NK-92 treated with Interleukin-12 subunit alpha and Interleukin-12 subunit beta, amount 100 ng/mL, for 24 hours (cell line): ENCODE measurements at regions not wholly inside any gene's neighbourhood (a gene's known extent, or its start where the extent isn't known, plus 50 kb on each side); places are given as distances from the start of the nearest gene placed in this dataset.
"Not testable (repeated sequence)": the region's sequence is repeated elsewhere in the genome, so short reads cannot be mapped to it uniquely, and the experiment has no call there.

Source experiments
- DNase-seq: peaks from one replicate; lab custom pipeline; 2025; lab: John Stamatoyannopoulos, UW

DNA sequence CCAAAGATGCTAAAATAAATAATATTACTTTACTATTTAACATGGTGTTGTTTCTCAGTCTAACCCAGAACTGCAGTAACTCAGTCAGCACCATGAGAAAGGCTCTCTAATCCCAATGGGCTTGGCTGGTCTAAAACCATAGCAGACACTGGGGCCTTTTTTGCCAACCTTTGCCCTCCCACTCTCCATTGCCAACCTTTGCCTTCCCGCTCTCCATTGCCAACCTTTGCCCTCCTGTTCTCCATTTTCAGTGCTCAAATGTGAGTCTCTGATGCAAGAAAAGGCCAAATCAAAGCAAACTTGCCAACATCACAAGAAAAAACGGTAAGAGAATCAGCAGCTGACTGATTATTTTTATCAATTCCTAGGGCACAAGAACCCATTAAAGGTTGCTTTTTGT lies 1681.2 kb downstream of the SLITRK5 start:
- DNase-seq, result no peak

DNA sequence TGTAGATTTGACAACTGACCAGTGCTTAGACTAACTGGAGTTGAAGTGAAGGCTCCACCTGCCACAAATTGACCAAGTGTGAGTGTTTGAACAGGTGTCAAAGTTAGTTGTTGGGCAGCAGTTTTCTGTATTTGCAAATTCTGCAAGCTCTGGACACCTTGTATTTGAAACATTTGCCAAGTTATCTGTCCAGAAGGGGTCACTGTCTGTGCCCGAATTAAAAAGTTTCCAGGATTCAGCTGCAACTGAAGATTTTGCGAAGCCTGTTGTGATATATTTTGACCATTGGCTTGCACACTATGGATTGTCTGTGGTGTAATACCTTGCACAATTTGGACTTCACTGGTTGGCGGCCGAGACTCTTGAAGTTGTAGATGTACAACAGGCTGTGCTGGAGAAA lies 1690.7 kb downstream of the SLITRK5 start:
- no peak for DNase-seq

DNA sequence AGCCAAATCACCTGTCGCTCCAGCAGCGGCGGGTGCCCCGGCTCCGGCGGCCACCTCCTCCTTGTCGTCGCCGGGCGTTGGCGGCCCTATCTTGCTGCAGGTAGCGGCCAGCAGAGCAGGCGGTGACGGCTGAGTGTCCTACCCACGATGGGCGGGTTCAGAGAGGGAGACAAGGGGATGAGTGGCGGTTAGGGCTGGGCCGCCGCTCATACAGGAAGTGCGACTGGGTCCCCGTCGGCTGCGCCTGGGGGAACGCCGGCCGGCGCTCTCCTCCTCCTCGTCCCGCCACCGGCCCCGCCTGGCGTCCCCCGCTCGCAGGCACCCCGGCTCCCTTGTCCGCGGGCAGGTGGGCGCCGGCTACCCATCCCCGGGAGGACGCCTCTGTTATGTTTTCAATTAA lies 1692.0 kb downstream of the SLITRK5 start:
- DNase-seq, result no peak

DNA sequence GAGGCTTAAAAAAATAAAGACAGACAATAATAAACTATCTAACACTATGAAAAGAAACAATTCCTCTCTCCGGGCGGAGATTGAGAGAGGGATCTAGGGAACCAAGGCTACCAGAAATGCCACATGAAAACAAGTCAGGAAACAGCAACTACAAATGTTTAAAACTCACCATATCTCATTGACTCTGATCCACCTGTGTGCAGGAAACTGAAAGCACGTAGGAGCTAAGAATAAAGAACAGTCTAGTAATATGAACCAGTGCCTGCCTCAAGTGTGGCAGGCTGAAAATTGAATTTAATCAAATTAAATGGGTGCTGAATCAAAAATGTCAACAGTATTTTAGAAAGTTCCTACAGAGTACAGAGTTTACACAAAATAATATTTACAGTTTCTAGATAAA lies 1701.0 kb downstream of the SLITRK5 start:
- DNase-seq, result no peak

DNA sequence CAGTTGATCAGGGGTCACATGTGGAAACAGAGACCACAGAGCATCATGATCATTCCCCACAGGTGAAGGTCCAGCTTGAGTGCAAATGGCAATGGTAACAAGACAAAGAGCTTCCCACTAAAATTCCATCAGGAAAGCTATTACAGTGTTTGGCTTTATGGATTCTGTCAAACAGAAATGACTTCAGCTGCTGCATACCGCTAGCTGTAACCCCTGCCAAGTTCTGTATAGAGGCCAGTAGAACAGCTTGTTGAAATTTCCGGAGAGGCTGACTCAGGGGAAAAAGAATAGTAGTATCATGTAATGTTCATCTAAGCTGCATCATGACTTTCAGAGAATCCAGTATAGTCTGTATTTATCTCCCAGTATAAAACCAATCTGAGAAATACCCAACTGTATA lies 1704.7 kb downstream of the SLITRK5 start:
- DNase-seq, result no peak

DNA sequence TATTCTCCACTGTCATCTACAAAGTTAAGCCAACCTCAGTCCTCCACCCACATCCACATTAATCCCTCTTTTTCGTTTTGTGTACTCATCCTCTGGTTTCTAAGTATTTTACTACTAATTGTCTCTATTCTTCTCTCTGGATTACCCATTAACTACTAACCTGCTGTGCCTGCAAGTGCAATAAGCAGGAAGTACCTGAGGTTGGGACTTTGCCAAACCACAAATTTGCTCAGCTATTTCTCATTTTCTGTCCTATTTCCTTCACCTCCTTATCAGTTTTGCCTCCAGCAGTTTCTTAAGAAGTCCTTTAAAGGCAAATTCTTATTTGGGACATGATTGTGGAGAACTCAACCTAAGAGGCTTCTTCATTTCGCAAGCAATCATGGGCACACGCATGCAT lies 1708.9 kb downstream of the SLITRK5 start:
- no peak for DNase-seq

DNA sequence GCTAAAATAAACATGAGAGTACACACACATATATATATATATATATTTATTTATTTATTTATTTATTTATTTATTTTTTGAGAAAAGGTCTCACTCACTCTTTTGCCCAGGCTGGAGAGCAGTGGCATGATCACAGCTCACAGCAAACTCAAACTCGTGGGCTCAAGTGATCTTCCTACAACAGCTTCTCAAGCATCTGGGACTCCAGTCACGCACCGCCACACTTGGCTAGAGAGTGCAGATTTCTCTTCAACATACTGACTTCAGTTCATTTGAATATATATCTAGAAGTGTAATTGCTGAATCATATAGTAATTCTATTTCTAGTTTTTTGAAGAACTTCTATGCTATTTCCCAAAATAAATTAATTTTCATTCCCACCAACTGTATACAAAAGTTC lies 1711.8 kb downstream of the SLITRK5 start:
- no peak for DNase-seq

DNA sequence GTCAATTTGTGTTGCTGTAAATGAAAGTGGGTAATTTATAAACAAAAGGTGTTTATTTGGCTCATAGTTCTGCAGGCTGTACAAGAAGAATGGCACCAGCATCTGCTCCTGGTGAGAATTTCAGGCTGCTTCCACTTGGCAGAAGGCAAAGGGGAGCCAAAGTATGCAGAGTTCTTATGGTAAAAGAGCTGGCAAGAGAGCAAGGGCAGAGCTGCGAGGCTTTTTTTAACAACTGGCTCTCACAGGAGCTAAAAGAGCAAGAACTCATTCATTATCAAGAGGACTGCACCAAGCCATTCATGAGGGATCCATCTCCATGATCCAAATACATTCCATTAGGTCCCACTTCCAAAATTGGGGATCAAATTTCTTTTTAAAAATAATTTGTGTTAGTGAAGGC lies 1712.7 kb downstream of the SLITRK5 start:
- no peak for DNase-seq

DNA sequence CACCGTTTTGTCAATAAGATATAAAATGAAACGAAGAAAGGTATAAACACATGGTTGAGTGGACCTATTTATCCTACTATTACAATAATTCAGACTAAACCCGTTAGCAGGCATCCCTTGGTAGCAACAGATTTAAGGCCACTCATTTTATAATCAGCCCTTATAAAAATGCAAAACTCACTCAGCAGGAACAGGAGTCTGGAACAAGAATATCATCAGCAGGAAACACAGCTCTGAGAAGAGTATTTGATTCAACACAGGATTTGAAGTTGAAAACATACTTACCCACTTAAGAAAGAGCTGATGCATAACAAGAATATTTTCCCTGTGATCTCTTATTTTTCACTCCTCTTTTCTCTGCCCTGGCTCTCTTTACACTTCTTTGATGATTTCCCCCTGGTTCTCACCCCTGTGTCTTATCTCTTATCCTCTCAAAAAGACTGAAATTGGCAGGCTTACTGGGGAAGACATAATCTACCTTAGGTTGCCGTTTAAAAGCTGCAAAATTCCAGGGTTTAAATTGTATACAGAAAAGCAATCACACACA lies 1722.7 kb downstream of the SLITRK5 start:
- no peak for DNase-seq

DNA sequence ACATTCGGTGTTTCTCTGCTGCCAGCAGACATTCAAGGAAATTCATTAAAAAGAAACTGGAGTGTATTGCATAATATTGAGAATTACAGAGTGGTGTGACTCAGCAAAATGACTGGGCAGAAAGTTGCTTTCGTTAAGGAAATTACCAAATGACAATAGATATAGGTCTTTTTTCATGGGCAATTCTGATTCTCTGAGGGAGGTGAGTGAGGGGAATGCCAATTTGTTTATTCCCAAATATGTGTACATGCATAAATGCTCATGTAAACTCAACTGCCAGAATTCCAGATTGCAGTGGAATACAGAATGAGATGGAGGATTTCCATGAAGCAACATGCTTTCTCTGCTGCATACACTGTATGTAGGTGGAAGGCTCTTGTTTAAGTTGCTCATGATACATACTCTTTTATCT lies 1730.1 kb downstream of the SLITRK5 start:
- no peak for DNase-seq

DNA sequence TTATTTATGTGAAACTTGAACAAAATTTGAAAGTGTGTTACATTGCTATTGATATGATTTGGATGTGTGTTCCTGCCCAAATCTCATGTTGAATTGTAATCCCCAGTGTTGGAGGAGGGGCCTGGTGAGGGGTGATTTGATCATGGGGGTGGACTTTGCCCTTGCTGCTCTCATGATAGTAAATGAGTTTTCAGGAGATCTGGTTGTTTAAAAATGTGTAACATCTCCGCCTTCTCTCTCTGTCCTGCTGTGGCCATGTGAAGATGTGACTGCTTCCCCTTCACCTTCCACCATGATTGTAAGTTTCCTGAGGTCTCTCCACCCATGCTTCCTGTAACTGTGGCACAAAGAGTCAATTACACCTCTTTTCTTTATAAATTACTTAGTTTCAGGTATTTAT lies 1731.0 kb downstream of the SLITRK5 start:
- DNase-seq, result no peak

DNA sequence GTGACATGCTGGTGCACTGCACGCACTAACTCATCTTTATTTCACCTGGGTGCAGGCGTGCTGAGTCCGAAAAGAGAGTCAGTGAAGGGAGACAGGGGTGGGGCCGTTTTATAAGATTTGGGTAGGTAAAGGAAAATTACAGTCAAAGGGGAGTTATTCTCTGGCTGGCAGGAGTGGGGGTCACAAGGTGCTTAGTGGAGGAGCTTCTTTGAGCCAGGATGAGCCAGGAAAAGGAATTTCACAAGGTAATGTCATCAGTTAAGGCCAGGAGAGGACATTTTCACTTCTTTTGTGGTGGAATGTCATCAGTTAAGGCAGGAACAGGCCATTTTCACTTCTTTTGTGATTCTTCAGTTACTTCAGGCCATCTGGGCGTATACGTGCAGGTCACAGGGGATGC lies 1734.9 kb downstream of the SLITRK5 start:
- DNase-seq, result not testable (repeated sequence)

DNA sequence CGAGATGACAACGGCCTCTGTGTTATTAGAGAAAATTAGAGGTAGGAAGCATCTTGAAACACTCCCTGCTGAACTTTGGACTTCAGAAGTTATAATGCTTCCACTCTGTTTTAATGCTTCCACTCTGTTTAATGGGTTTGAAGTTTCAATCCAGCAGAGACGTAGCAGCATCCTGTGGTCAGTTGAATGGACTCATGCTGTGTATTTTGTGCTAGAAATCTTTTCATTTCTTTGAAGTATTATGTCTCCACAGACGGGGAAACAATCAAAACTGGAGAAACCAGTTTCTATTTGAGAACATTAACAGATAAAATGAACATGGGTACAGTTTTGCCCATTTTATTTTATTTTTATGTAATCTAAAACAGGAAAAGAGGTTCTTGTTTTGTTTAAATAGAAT lies 1736.2 kb downstream of the SLITRK5 start:
- DNase-seq, result no peak

DNA sequence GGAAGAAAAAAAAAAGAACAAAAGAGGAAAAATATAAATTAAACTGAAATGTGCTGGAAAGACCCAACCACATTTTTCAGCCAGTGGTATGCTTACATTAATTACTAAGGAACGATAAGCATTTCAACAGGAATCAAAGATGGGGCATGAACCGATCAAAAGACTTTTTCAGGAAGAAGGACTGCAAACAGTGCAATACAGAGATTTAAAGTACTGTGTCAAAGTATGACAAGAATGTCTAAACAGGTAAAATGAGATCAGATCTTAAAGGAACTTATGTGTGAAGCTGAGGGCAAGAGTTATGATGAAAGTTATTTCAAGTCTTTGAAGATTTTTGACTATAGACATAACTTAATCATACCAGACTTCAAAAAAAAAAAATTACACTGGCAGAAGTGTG lies 1761.8 kb downstream of the SLITRK5 start:
- DNase-seq, result no peak

DNA sequence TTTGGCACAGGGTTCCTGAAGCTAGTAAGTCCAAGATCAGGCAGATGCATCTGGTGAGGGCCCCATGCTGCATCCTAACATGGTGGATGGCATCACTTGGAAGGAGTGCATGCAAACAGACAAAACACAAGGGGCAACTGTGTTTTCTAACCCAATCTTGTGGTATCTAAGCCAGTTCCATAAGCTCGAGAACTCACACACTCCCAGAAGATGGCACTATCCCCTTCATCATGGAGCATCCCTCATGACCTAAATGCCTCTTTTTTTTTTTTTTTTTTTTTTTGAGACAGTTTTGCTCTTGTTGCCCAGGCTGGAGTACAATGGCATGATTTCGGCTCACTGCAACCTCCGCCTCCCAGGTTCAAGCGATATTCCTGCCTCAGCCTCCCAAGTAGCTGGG lies 1763.5 kb downstream of the SLITRK5 start:
- not testable (repeated sequence) for DNase-seq

DNA sequence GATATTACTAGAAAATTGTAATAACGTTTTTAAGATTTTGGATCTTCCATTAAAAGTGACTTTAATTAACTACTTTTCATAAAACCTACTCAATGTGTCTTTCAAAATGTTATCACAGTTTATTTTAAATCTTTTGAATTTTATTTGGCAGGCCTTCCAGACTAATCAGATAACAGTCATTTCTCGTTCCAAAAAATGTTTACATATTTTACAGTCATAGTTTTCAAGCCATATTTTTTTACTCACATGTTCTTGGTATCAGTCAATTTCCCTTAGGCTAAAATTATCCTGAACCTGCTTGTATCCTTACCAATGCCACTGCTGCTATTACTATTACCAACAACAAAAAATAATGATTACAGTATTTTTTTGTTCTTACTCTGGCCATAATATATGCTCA lies 1783.5 kb downstream of the SLITRK5 start:
- no peak for DNase-seq

DNA sequence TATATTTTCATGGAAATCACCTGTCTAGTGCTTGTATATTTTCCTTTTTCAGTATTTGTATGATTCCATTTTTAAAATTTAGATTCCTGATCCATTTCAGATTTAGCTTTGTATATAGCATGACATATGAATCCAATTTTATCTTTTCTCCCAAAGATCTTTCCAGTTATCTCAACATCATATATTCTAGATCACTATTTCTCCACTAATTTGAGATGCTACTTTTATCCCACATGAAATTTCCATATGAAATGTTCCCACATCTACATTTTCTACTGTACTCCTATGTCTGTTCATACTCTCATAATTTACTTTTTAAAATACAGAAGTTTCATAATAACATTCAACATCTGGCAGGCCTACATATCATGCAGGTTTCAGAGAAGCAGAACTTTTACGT lies 1784.1 kb downstream of the SLITRK5 start:
- DNase-seq, result no peak

DNA sequence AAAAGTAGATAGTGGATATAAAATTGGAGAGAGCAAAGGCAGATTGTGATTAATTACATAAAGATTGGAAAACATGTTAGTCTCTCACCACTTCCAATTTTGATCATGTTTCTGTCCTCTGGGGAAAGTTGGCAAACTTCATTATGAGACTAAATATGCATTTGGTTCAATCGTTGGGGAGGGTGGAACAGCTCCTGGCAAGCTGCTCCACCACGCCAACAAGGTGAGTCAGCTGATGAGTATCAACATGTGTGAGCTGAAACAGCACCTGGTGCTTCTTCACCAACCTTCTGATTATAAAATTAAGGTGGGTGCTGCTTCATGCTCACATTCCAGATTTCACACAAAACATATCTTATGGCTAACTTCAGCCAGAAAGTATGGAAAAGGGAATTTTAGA lies 1784.6 kb downstream of the SLITRK5 start:
- DNase-seq, result no peak

DNA sequence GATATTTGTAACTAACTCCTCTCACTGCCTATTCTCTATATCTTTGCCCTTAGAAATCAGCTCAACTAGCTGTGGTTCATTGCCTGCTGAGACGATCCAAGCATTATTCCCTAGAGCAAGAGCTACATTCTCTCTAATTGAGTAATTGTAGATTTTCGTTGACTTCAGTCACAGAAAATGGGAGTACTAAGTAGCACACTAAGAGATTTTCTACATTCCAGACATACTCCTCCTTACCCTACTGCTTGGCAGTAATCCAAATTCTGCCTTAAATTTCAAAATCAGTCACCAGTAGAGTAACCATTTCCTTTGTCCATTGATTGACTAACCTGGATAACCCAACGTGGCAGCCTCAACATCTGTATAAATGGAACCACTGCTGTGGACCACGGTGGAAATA lies 1786.8 kb downstream of the SLITRK5 start:
- DNase-seq, result no peak

DNA sequence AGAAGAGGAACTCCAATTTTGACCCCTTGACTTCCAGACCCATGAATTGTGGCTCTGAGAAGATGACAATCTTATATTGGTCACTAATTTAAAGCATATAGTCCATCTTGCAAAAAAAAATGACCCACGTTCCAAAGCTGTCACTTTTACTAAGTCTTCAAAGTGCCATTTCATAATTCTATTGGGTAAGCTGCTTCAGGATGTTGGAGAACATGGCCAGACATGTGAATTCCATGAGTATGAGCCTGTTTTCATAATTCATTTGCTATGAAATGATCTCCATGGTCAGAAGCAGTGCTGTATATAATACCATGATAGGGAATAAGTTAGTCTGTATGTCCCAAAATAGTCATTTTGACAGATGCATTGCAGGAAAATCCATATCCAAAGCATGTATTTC lies 1787.3 kb downstream of the SLITRK5 start:
- DNase-seq, result no peak

DNA sequence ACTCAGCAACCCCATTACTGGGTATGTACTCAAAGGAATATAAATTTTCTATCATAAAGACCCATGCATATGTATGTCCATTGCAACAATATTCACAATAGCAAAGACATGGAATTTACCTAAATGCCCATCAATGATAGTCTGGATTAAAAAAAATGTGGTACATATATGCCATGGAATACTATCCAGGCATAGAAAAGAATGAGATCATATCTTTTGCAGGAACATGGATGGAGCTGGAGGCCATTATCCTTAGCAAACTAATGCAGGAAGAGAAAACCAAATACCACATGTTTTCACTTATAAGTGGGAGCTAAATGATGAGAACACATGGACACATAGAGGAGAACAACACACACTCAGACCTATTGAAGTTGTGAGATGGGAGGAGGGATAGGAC lies 1789.7 kb downstream of the SLITRK5 start:
- not testable (repeated sequence) for DNase-seq

DNA sequence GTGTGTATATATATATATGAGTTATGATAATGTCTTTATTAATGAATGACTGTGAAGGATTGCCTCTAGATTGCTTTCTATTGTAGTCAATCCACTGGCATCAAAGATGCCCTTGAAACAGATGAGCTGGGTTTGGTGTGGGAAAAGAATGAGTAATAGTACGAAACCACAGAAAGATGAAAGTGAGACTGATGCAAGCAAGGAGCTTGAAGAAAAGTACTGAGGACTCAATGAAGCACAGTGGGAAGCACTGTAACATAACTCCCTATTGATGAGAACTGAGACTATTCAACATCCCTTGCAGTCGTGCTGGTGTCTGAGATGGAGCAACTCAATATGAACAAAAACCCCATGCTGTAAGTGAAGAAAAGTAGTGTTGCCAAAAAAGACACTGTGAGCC lies 1794.2 kb downstream of the SLITRK5 start:
- no peak for DNase-seq

DNA sequence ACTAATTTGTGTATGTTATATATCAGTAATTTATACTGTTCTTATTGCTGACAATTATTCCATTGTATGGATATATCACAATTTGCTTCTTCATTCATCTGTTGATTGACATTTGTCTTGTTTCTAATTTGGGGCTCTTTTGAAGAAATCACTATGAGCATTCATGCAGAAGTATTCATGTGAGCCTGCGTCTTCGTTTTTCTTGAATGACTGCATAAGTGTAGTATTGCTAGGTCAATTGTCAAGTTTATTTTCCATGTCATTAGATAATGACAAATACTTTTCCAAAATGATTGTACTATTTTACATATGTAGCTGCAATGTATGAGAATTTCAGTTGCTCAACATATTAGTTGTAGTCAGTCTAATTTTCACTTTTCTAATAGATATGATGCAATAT lies 1796.9 kb downstream of the SLITRK5 start:
- DNase-seq, result no peak

DNA sequence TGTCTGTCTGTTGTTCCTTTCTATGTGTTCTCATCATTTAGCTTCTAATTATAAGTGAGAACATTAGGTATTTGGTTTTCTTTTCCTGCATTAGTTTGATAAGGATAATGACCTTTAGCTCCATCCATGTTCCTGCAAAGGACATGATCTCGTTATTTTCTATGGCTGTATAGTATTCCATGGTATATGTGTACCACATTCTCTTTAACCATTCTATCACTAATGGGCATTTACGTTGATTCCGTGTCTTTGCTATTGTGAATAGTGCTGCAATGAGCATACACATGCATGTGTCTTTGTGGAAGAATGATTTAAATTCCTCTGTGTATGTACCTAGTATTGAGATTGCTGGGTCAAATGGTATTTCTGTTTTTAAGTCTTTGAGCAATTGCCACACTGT lies 1799.7 kb downstream of the SLITRK5 start:
- no peak for DNase-seq

DNA sequence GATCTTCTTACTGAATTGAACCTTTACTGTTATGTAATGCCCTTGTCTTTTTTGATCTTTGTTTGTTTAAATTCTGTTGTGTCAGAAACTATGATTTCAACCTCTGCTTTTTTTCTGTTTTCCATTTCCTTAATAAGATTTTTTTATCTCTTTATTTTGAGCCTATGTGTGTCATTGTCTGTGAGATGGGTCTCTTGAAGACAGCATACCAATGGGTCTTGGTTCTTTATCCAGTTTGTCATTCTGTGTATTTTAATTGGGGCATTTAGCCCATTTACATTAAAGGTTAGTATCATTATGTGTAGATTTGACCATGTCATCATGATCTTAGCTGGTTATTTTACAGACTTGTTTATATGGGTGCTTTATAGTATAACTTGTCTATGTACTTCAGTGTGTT lies 1803.3 kb downstream of the SLITRK5 start:
- DNase-seq, result no peak
